SU-DHL-6 (cell line): ENCODE measurements at regions not wholly inside any gene's neighbourhood (a gene's known extent, or its start where the extent isn't known, plus 50 kb on each side); places are given as distances from the start of the nearest gene placed in this dataset.

Experiments
- H2AFZ ChIP-seq: fragments of 200-600 bp; sonication (generic); 2 replicates; pipeline ENCODE4 v1.6.1; 2014; ENCODE audit warnings: low read depth, mild to moderate bottlenecking, moderate library complexity, mixed read lengths, antibody characterized with exemption, low read length; ENCODE audit not compliant: severe bottlenecking
- H3F3A ChIP-seq: fragments of 200-600 bp; shearing (Covaris generic); 2 replicates; pipeline ENCODE4 v1.6.0; 2016; ENCODE audit warnings: antibody characterized with exemption, mild to moderate bottlenecking; ENCODE audit not compliant: insufficient read depth
- H3K27ac ChIP-seq: fragments of 200-600 bp; sonication (generic); 2 replicates; pipeline ENCODE4 v1.5.1; 2016; ENCODE audit warnings: low read depth, mild to moderate bottlenecking, low read length, moderate library complexity, mixed read lengths
- H3K27me3 ChIP-seq: fragments of 200-600 bp; sonication (generic), shearing (Covaris generic); 2 replicates; pipeline ENCODE4 v1.6.0; 2014; ENCODE audit warnings: mild to moderate bottlenecking, low read length
- H3K36me3 ChIP-seq: fragments of 200-600 bp; sonication (generic); 2 replicates; pipeline ENCODE4 v1.6.1; 2014; ENCODE audit warnings: mild to moderate bottlenecking, low read length, mixed read lengths
- H3K4me2 ChIP-seq: fragments of 300-600, 200-600 bp; shearing (Covaris generic), sonication (generic); 2 replicates; pipeline ENCODE4 v1.6.0; 2014; ENCODE audit warnings: low read length, low read depth, mild to moderate bottlenecking; ENCODE audit not compliant: poor library complexity, severe bottlenecking
- H3K4me3 ChIP-seq: fragments of 200-600 bp; sonication (generic); 2 replicates; pipeline ENCODE4 v1.5.1; 2014; ENCODE audit warnings: antibody characterized with exemption, low read length, mild to moderate bottlenecking, mixed read lengths; ENCODE audit not compliant: insufficient read depth, poor library complexity, severe bottlenecking
- H3K79me2 ChIP-seq: fragments of 200-600 bp; sonication (generic); 2 replicates; pipeline ENCODE4 v1.6.1; 2014; ENCODE audit warnings: mild to moderate bottlenecking, low read length, moderate library complexity; ENCODE audit not compliant: insufficient read depth
- H3K9ac ChIP-seq: fragments of 200-600 bp; sonication (generic); 2 replicates; pipeline ENCODE4 v1.7.0; 2014; ENCODE audit warnings: mild to moderate bottlenecking, low read length
- H3K9me2 ChIP-seq: fragments of 200-600 bp; sonication (generic); replicated peaks from 2 replicates; pipeline ENCODE4 v1.6.1; 2014; ENCODE audit warnings: low read length; ENCODE audit not compliant: insufficient read depth
- H3K9me3 ChIP-seq: fragments of 200-600 bp; sonication (generic); 2 replicates; pipeline ENCODE4 v1.6.1; 2014; ENCODE audit warnings: low read length, mixed read lengths; ENCODE audit not compliant: insufficient read depth
- H4K20me1 ChIP-seq: fragments of 200-600 bp; sonication (generic); 2 replicates; pipeline ENCODE4 v1.6.1; 2014; ENCODE audit warnings: low read depth, mild to moderate bottlenecking, antibody characterized with exemption, low read length, moderate library complexity, mixed read lengths
- CTCF ChIP-seq: fragments of 200-600 bp; sonication (generic); IDR thresholded peaks from one replicate; pipeline ENCODE4 v1.5.1; 2017; ENCODE audit warnings: antibody characterized with exemption, mild to moderate bottlenecking, low read length, moderate library complexity; ENCODE audit not compliant: insufficient read depth, poor library complexity, severe bottlenecking
- EZH2phosphoT487 ChIP-seq: fragments of 200-600 bp; sonication (generic), shearing (Covaris generic); conservative IDR thresholded peaks from 2 replicates; pipeline ENCODE4 v1.6.1; 2018; ENCODE audit warnings: mild to moderate bottlenecking, antibody characterized with exemption, low read length, moderate library complexity, mixed read lengths

GRCh38 chr4:117874216-117874615 is 160.1 kb upstream of the NDST3 start:
- Histone ChIP-seq H3K4me3 (no peak overlapping the region), H3K9me3 (no peaks in the 10 kb centered on the region), H3K9ac (no peak overlapping the region), H3K36me3 (no peaks in the 10 kb centered on the region), H3K4me2 (no peak overlapping the region), H3F3A (no peaks in the 10 kb centered on the region), H3K27ac (no peak overlapping the region), H3K79me2 (no peaks in the 10 kb centered on the region), H4K20me1 (no peaks in the 10 kb centered on the region), H3K9me2 (no peaks in the 10 kb centered on the region), H3K27me3 (no peaks in the 10 kb centered on the region), H2AFZ (no peak overlapping the region)
- TF ChIP-seq CTCF = no peak
- no peak for TF ChIP-seq EZH2phosphoT487

- H3K9me2 ChIP-seq = no peaks in the 10 kb centered on the region
- H3K4me2 ChIP-seq = no peak overlapping the region
- no peak overlapping the region for H2AFZ ChIP-seq
- H3K27ac ChIP-seq = no peak overlapping the region
- H3K9ac ChIP-seq = no peak overlapping the region
- no peaks in the 10 kb centered on the region for H4K20me1 ChIP-seq
- H3K36me3 ChIP-seq = no peaks in the 10 kb centered on the region
- no peaks in the 10 kb centered on the region for H3K79me2 ChIP-seq
- H3K4me3 ChIP-seq = no peak overlapping the region
- no peaks in the 10 kb centered on the region for H3F3A ChIP-seq
- H3K27me3 ChIP-seq = no peaks in the 10 kb centered on the region
- H3K9me3 ChIP-seq = no peaks in the 10 kb centered on the region
- TF ChIP-seq CTCF (no peak), EZH2phosphoT487 (no peak)
Measured at GRCh38 chr4:117889978-117890377, 144.3 kb upstream of the NDST3 start.

GRCh38 chr4:117893207-117893606 is 141.1 kb upstream of the NDST3 start:
- no peaks in the 10 kb centered on the region for H3K9me2 ChIP-seq
- H3K27ac ChIP-seq = no peak overlapping the region
- no peaks in the 10 kb centered on the region for H4K20me1 ChIP-seq
- no peaks in the 10 kb centered on the region for H3F3A ChIP-seq
- H3K4me3 ChIP-seq = no peak overlapping the region
- H2AFZ ChIP-seq = no peak overlapping the region
- no peaks in the 10 kb centered on the region for H3K9me3 ChIP-seq
- H3K36me3 ChIP-seq = no peaks in the 10 kb centered on the region
- H3K27me3 ChIP-seq = no peaks in the 10 kb centered on the region
- no peak for TF ChIP-seq CTCF
- no peak for TF ChIP-seq EZH2phosphoT487
- no peak overlapping the region for H3K9ac ChIP-seq
- H3K79me2 ChIP-seq = no peaks in the 10 kb centered on the region
- H3K4me2 ChIP-seq = no peak overlapping the region

- no peaks in the 10 kb centered on the region for H3K36me3 ChIP-seq
- TF ChIP-seq CTCF = no peak
- no peak for TF ChIP-seq EZH2phosphoT487
- H3K9me3 ChIP-seq = no peaks in the 10 kb centered on the region
- no peak overlapping the region for H3K4me2 ChIP-seq
- no peak overlapping the region for H3K9ac ChIP-seq
- H3F3A ChIP-seq = no peaks in the 10 kb centered on the region
- H2AFZ ChIP-seq = no peak overlapping the region
- H4K20me1 ChIP-seq = no peaks in the 10 kb centered on the region
- no peak overlapping the region for H3K27ac ChIP-seq
- H3K9me2 ChIP-seq = no peaks in the 10 kb centered on the region
- H3K79me2 ChIP-seq = no peaks in the 10 kb centered on the region
- H3K27me3 ChIP-seq = no peaks in the 10 kb centered on the region
- no peak overlapping the region for H3K4me3 ChIP-seq
Measured at GRCh38 chr4:117898496-117898895, 135.8 kb upstream of the NDST3 start.
